NCI-H146 treated with DMSO at 0.1 percent for 48 hours (cell line): ENCODE measurements at regions not wholly inside any gene's neighbourhood (a gene's known extent, or its start where the extent isn't known, plus 50 kb on each side); places are given as distances from the start of the nearest gene placed in this dataset.
"Not testable (repeated sequence)": the region's sequence is repeated elsewhere in the genome, so short reads cannot be mapped to it uniquely, and the experiment has no call there.

ENCODE experiments used
- DNase-seq: peaks from one replicate; lab custom pipeline; 2025; ENCODE audit not compliant: unreplicated experiment; lab: John Stamatoyannopoulos, UW

DNA sequence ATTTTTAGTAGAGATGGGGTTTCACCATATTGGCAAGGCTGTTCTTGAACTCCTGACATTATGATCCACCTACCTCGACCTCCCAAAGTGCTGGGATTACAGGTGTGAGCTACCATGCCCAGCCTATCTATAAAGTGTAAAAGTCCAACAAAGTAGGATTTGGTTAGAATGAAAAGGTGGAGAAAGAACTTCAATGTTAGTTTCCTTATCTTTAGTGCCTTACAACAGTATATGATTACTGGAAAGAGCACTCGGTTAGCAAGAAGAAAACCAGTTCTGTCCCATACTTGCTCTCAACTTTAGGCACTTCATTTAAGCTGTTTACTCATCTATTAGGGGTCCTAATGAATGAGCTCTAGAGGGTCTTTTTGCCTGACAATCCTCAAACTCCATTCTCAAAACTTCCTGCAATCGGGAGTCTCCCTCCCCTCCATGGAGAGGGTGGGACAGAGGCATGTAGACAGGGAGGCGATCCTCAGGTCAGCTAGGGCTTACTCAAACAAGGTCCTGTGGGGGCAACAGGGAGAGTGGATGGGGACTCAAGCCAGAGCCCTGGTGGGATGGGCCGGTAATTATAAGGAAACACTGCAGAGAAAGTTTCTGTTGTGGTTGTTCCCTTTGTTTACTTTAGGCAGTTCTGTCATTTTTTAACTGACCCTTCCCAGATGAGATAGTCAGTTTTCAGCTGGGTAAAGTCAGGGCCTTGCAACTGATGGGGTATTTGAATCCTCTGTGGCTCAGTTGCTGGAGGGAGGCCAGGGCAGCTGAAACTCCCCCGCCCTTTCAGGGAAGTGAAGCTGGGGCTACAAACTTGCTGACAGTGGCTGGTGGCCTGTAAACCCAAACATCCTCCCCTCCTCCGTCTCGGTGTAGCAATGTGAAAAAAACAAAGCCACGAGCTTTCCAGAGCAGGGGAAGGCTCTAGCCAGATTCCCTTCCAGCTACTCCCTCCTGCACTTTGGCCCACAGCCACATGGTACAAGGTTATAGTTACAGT, 64.4 kb upstream of the NOTCH2NLA start:
- not testable (repeated sequence) for DNase-seq

DNA sequence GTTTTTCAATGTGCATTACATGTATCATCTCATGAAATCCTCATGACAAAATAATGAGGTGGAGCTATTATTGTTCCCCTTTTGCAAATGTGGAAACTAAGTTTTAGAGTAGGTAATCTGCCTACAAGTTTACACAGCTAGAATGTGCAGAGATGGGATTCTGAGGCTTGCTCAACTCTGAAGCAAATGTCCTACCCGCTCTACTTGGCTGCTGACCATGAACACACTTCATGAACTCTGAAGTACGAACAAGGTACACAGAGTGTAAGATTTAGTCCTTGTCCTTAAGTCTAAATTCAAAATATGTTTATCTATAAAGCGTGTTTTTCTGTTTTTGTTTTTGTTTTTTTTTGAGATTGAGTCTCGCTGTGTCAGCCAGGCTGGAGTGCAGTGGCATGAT, 63.6 kb upstream of the NOTCH2NLA start:
- DNase-seq: not testable (repeated sequence)

DNA sequence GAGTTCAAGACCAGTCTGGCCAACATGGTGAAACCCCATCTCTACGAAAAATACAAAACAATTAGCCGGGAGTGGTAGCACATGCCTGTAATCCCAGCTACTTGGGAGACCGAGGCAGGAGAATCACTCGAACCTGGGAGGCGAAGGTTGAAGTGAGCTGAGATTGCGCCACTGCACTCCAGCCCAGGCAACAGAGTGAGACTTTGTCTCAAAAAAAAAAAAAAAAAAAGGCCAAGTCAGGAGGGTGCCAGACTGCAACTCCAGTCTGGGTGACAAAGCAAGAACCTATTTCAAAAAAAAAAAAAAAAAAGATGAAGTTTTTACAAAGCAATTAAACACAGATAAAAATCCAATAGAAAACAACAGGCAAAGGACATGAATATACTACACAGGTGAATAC, 59.1 kb upstream of the NOTCH2NLA start:
- not testable (repeated sequence) for DNase-seq

DNA sequence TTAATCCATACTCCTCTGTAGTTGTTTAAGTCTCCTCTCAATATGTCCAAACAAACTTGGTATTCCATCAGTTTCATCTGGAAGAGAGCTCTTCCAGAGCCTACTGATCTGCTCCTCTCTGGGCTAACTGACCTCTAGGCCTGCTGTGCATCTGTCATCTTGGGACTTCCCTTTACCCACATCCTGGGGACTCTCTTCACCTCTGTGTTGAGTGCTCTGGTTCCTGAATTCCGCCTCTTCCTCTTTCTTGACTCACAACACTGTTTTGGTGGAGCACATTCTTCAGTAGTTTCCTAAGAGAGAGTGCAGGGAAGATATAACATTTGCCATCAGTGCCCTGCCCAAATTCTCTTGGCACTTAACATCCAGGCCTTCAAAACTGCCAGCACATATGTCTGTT, 55.9 kb upstream of the NOTCH2NLA start:
- DNase-seq: not testable (repeated sequence)

DNA sequence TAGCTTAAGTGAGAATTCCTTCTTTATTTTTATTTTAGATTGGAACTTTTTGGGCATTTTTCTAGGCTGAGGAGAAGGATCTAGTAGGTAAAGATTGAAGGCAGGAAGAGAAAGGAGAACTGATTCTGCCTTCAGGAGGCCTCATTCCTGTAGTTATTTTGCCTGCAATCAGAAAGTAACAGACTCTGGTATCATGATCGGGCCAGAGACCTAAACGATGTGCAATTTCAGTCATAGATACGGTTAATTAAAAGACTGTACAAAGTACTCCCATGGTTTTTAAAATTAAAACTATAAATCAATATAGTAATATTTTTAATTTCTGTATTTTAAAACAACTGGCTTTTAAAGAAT, 54.7 kb upstream of the NOTCH2NLA start:
- DNase-seq: not testable (repeated sequence)

DNA sequence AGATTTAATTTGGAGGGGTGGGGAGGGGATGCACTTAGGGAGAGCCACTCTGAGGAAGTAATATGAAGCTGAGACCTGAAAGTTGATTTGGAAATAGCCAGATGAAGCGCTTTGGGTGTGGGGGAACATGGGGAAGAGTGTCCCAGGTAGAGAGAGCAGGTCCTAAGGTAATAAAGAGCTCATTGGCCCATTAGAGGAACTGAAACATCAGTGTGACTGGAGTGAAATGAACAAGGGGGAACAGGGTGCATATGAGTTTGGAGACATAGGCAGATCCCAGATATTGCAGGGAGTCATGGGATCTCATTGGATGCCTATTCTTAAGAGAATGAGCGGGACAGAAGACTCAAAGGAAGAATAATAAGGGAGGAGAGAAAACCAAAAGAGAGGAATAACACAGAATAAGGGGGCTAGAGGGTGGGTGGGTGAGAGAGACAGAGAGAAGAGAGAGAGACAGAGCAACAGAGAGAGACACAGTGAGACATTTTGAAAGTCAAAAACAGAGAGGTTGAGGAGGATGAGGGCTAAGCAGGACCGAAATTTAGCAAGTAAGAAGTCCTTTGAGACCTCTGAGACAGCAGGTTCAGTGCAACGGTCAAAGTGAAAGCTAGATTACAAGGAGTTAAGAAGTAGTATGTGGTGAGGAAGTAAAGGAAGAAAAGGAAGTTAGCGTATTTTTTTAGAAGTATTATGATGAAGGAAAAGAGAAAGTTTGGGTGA, 54.1 kb upstream of the NOTCH2NLA start:
- DNase-seq: not testable (repeated sequence)

DNA sequence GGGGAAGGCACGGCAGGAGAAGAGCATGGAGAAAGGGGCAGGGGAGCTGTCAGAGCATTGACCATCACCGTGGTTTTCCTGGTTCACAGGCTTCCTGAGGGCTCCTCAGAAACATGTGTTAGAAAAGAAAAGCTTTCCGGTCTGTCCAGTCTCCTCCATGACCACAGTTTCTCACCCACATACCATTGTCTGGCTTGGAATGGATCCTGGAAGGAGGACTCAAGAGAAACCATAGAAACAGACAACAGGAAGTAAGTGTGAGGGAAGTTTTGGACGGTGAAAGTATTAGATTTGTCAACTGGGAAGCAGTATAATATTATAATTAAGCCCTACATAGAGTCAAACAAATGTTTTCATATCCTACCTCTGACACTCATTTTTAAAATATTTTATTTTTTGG, 52.7 kb upstream of the NOTCH2NLA start:
- not testable (repeated sequence) for DNase-seq

DNA sequence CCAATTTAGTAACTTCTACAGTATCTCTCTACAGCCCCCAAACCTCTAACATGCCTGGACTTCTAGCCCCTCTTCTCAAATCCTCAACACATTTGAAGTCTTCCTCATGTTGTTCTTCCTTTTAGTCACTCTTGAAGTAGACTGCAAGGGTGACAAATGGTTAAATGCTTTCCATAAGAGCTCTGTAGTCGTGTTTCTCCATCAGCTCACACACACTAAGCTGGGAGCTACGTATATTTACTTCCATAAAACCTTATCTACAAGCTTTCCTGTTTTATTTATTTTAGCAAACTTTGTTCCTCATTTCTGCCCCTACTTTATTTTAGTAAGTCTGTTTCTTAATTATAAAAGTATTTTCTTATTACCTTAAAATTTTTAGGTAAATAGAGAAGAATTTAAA, 49.9 kb upstream of the NOTCH2NLA start:
- DNase-seq: not testable (repeated sequence)
